Endothelial cell of umbilical vein (primary cell): ENCODE measurements at regions not wholly inside any gene's neighbourhood (a gene's known extent, or its start where the extent isn't known, plus 50 kb on each side); places are given as distances from the start of the nearest gene placed in this dataset.

Experiments
- BruUV-seq: library from RNA; stranded (reverse); fragments of 400-500 nt; replicated peaks from 2 replicates; lab custom pipeline; 2021; lab: Mats Ljungman, UMichigan
- CTCF ChIA-PET: fragments of 300-600, 350-600 bp; sonication (Branson Sonifier 250); formaldehyde crosslinking; loops from one replicate; lab custom pipeline; 2021; ENCODE audit warnings: antibody characterized with exemption, inconsistent platforms; lab: Charles Lee
- POLR2A ChIA-PET: fragments of 300-600, 350-600 bp; sonication (Branson Sonifier 250); formaldehyde crosslinking; loops from one replicate; lab custom pipeline; 2021; ENCODE audit warnings: antibody characterized with exemption, inconsistent platforms; lab: Charles Lee
- DNase-seq: peaks from one replicate; pipeline ENCODE4 v3.0.0-alpha.2; 2011; ENCODE audit warnings: low read depth, low spot score
- FAIRE-seq: peaks from 2 replicates; lab custom pipeline; 2011; peaks lifted over from hg19 to GRCh38; lab: Jason Lieb, UNC
- H2AFZ ChIP-seq: 2 replicates; pipeline ENCODE4 v1.6.0; 2012; ENCODE audit warnings: low read depth, low read length, control low read depth, inconsistent platforms
- H3K27ac ChIP-seq: 2 replicates; pipeline ENCODE4 v1.5.1; 2011; ENCODE audit warnings: low read depth, mild to moderate bottlenecking, control low read depth, low read length, moderate library complexity; ENCODE audit not compliant: insufficient read depth
- H3K27me3 ChIP-seq, 2 experiments: 2 replicates each; pipeline versions ENCODE4 v1.6.0 to v1.6.1; 2011; ENCODE audit warnings: low read length in 2 of 2, mixed read lengths in 1 of 2; ENCODE audit not compliant: control insufficient read depth in 2 of 2, insufficient read depth in 2 of 2
- H3K36me3 ChIP-seq, 2 experiments: 2 replicates in 1 of 2; 3 replicates in 1 of 2; pipeline ENCODE4 v1.5.1; 2011; ENCODE audit warnings: low read length in 2 of 2, mild to moderate bottlenecking in 1 of 2, moderate library complexity in 1 of 2; ENCODE audit not compliant: control insufficient read depth in 2 of 2, insufficient read depth in 2 of 2; ENCODE audit errors: extremely low read depth in 1 of 2
- H3K4me1 ChIP-seq: 3 replicates; pipeline ENCODE4 v1.5.1; 2011; ENCODE audit warnings: mild to moderate bottlenecking, low read length; ENCODE audit not compliant: control insufficient read depth, insufficient read depth; ENCODE audit errors: extremely low read depth
- H3K4me2 ChIP-seq: 2 replicates; pipeline ENCODE4 v1.6.1; 2011; ENCODE audit warnings: low read length, control low read depth, mixed read lengths; ENCODE audit not compliant: insufficient read depth
- H3K4me3 ChIP-seq, 3 experiments: fragments of 200-600 bp in 1 of 3; sonication (generic), shearing (Covaris generic) in 1 of 3; replicated peaks in 1 of 3; 2 replicates each; pipeline ENCODE4 v1.5.1; 2011 to 2016; ENCODE audit warnings: control low read depth in 3 of 3, low read length in 3 of 3, mild to moderate bottlenecking in 2 of 3, inconsistent platforms in 1 of 3, low read depth in 1 of 3, moderate library complexity in 1 of 3; ENCODE audit not compliant: insufficient read depth in 1 of 3
- H3K79me2 ChIP-seq: 2 replicates; pipeline ENCODE4 v1.6.0; 2012; ENCODE audit warnings: low read length, inconsistent platforms; ENCODE audit not compliant: control insufficient read depth, insufficient read depth
- H3K9ac ChIP-seq: replicated peaks from 2 replicates; pipeline ENCODE3; 2011; ENCODE audit warnings: low read length, control low read depth; ENCODE audit not compliant: insufficient read depth; ENCODE audit errors: extremely low read depth
- H3K9me1 ChIP-seq: replicated peaks from 3 replicates; pipeline ENCODE4 v1.6.0; 2011; ENCODE audit warnings: mild to moderate bottlenecking, low read length; ENCODE audit not compliant: control insufficient read depth, insufficient read depth; ENCODE audit errors: extremely low read depth
- H3K9me3 ChIP-seq: replicated peaks from 2 replicates; pipeline ENCODE4 v1.5.1; 2012; ENCODE audit warnings: low read length, inconsistent platforms; ENCODE audit not compliant: control insufficient read depth, insufficient read depth
- H4K20me1 ChIP-seq: replicated peaks from 2 replicates; pipeline ENCODE3; 2011; ENCODE audit warnings: mild to moderate bottlenecking, low read length; ENCODE audit not compliant: control insufficient read depth, insufficient read depth; ENCODE audit errors: extremely low read depth
- CTCF ChIP-seq, 2 donors: IDR thresholded peaks; 1 replicate in 1 of 2; 2 replicates in 1 of 2; pipeline ENCODE4 v1.5.1; 2011; ENCODE audit warnings: low read length in 2 of 2, mild to moderate bottlenecking in 2 of 2, moderate library complexity in 2 of 2, control low read depth in 1 of 2, inconsistent platforms in 1 of 2, low read depth in 1 of 2; ENCODE audit not compliant: insufficient read depth in 1 of 2; ENCODE audit errors: extremely low read depth in 1 of 2
- EZH2 ChIP-seq: IDR thresholded peaks from 2 replicates; pipeline ENCODE4 v1.6.1; 2012; ENCODE audit warnings: borderline replicate concordance, low read depth, mild to moderate bottlenecking, moderate library complexity, low read length, inconsistent platforms; ENCODE audit not compliant: severe bottlenecking
- FOS ChIP-seq: IDR thresholded peaks from 2 replicates; pipeline ENCODE4 v1.6.1; 2011; ENCODE audit warnings: mild to moderate bottlenecking, low read length, moderate library complexity, borderline replicate concordance; ENCODE audit not compliant: insufficient read depth
- GATA2 ChIP-seq: IDR thresholded peaks from 2 replicates; pipeline ENCODE4 v1.7.0; 2011; ENCODE audit warnings: low read depth, mild to moderate bottlenecking, moderate library complexity, mixed read lengths, low read length; ENCODE audit not compliant: insufficient read length, insufficient read depth
- JUN ChIP-seq: IDR thresholded peaks from 2 replicates; pipeline ENCODE4 v1.6.1; 2011; ENCODE audit warnings: borderline replicate concordance, low read depth; ENCODE audit not compliant: insufficient read length, insufficient read depth
- MAX ChIP-seq: IDR thresholded peaks from 2 replicates; pipeline ENCODE4 v1.6.1; 2011; ENCODE audit not compliant: insufficient read depth, insufficient read length
- MYC ChIP-seq: IDR thresholded peaks from one replicate; pipeline ENCODE4 v1.6.1; 2011; ENCODE audit warnings: mild to moderate bottlenecking, low read depth, low read length
- POLR2A ChIP-seq: IDR thresholded peaks from 2 replicates; pipeline ENCODE4 v1.6.1; 2012; ENCODE audit warnings: low read depth, mild to moderate bottlenecking, control low read depth, low read length
- POLR2AphosphoS5 ChIP-seq: IDR thresholded peaks from 2 replicates; pipeline ENCODE4 v1.6.1; 2012; ENCODE audit warnings: low read depth, mild to moderate bottlenecking, control low read depth, low read length, moderate library complexity; ENCODE audit not compliant: insufficient read depth
- dilution Hi-C: fragments of 300-500 bp; cut with MboI; formaldehyde crosslinking; loops from one replicate; pipeline ENCODE4 v1.15.0; 2019; ENCODE audit warnings: low sequenced_read_pairs; ENCODE audit not compliant: extremely low pct_ligation_motif_present
- intact Hi-C: fragments of 100-400 bp; cut with micrococcal nuclease; formaldehyde crosslinking; loops from one replicate; pipeline ENCODE4 v1.10.0; 2022

- no peak for DNase-seq
These were observed 276.9 kb downstream of the MYCN start for GRCh38 chr2:16217291-16217690.

GRCh38 chr2:16216558-16216945, 276.2 kb downstream of the MYCN start:
- FAIRE-seq (no peak), DNase-seq (no peak)
- Histone ChIP-seq H3K9me3 (no peaks in the 10 kb centered on the region), H2AFZ (no peak overlapping the region), H3K79me2 (no peaks in the 10 kb centered on the region), H3K27me3 (no peaks in the 10 kb centered on the region), H3K4me3 (no peak overlapping the region), H3K36me3 (no peaks in the 10 kb centered on the region), H3K4me2 (no peak overlapping the region), H3K27ac (no peak overlapping the region), H3K4me1 (no peaks in the 10 kb centered on the region), H3K9me1 (no peaks in the 10 kb centered on the region), H4K20me1 (no peaks in the 10 kb centered on the region), H3K9ac (no peak overlapping the region)
- CTCF ChIA-PET: no interaction called here
- POLR2A ChIA-PET: no interaction called here
- intact Hi-C loops: no loop called here
- no TSS peak for BruUV-seq
- TF ChIP-seq JUN: no peak
- no peak for TF ChIP-seq POLR2A
- no peak for TF ChIP-seq CTCF (IDR thresholded peaks at IDR 0.05; ENCODE audit: extremely low read depth in 1 of 2, insufficient read depth in 1 of 2, low read depth in 1 of 2, low read length in 2 of 2)
- no peak for TF ChIP-seq MAX
- no peak for TF ChIP-seq MYC
- no peak for TF ChIP-seq EZH2
- no peak for TF ChIP-seq FOS
- TF ChIP-seq GATA2: no peak
- no peak for TF ChIP-seq POLR2AphosphoS5
- dilution Hi-C loops: no loop called here

More at GRCh38 chr2:16217291-16217690, 276.9 kb downstream of the MYCN start:
- Histone ChIP-seq H3K9ac (no peak overlapping the region), H3K9me3 (no peaks in the 10 kb centered on the region), H3K9me1 (no peaks in the 10 kb centered on the region), H3K27ac (no peak overlapping the region), H3K36me3 (no peaks in the 10 kb centered on the region), H3K4me3 (no peak overlapping the region), H2AFZ (no peak overlapping the region), H3K4me1 (no peaks in the 10 kb centered on the region), H3K79me2 (no peaks in the 10 kb centered on the region), H4K20me1 (no peaks in the 10 kb centered on the region), H3K27me3 (no peaks in the 10 kb centered on the region), H3K4me2 (no peak overlapping the region)
- dilution Hi-C loops (no loop called here), intact Hi-C loops (no loop called here)
- CTCF ChIA-PET: no interaction called here
- TF ChIP-seq POLR2AphosphoS5 (no peak), JUN (no peak), CTCF (IDR thresholded peaks at IDR 0.05; ENCODE audit: extremely low read depth in 1 of 2, insufficient read depth in 1 of 2, low read depth in 1 of 2, low read length in 2 of 2) (no peak), MYC (no peak)
- BruUV-seq: no TSS peak
- POLR2A ChIA-PET: no interaction called here
- FAIRE-seq: no peak
